DMS153 treated with DMSO at 0.1 percent for 48 hours (cell line): ENCODE measurements at regions not wholly inside any gene's neighbourhood (a gene's known extent, or its start where the extent isn't known, plus 50 kb on each side); places are given as distances from the start of the nearest gene placed in this dataset.

ENCODE experiments used
- DNase-seq: peaks from one replicate; lab custom pipeline; 2025; ENCODE audit not compliant: unreplicated experiment; lab: John Stamatoyannopoulos, UW

- no peak for DNase-seq
These were observed 219.3 kb upstream of the SH3BP4 start for GRCh38 chr2:234732404-234733092.

- no peak for DNase-seq
These were observed 220.6 kb upstream of the SH3BP4 start for GRCh38 chr2:234731236-234731635.

- DNase-seq = peak; percentile 14
These were observed 221.7 kb upstream of the SH3BP4 start for GRCh38 chr2:234730066-234730640.

GRCh38 chr2:234725528-234726264 is 226.1 kb upstream of the SH3BP4 start:
- DNase-seq = no peak

GRCh38 chr2:234724850-234725249 is 227.0 kb upstream of the SH3BP4 start:
- DNase-seq = no peak

GRCh38 chr2:234723400-234723799 is 226.5 kb upstream of the ARL4C start:
- no peak for DNase-seq

- DNase-seq = no peak
These were observed 225.3 kb upstream of the ARL4C start for GRCh38 chr2:234722176-234722575.

GRCh38 chr2:234719116-234719716 is 222.3 kb upstream of the ARL4C start:
- no peak for DNase-seq

- no peak for DNase-seq
These were observed 219.4 kb upstream of the ARL4C start for GRCh38 chr2:234716271-234716670.

GRCh38 chr2:234715671-234716250 is 218.9 kb upstream of the ARL4C start:
- no peak for DNase-seq

- DNase-seq = no peak
These were observed 217.8 kb upstream of the ARL4C start for GRCh38 chr2:234714711-234715110.

- no peak for DNase-seq
These were observed 215.6 kb upstream of the ARL4C start for GRCh38 chr2:234712421-234712935.

- no peak for DNase-seq
These were observed 214.4 kb upstream of the ARL4C start for GRCh38 chr2:234711308-234711707.

GRCh38 chr2:234710587-234710986 is 213.7 kb upstream of the ARL4C start:
- DNase-seq = no peak

GRCh38 chr2:234710066-234710465 is 213.2 kb upstream of the ARL4C start:
- DNase-seq = no peak

GRCh38 chr2:234708717-234709116 is 211.8 kb upstream of the ARL4C start:
- DNase-seq = no peak

GRCh38 chr2:234708091-234708683 is 211.3 kb upstream of the ARL4C start:
- DNase-seq = no peak

GRCh38 chr2:234706086-234706485 is 209.2 kb upstream of the ARL4C start:
- no peak for DNase-seq

GRCh38 chr2:234705108-234705507 is 208.2 kb upstream of the ARL4C start:
- no peak for DNase-seq

GRCh38 chr2:234703258-234703657 is 206.4 kb upstream of the ARL4C start:
- no peak for DNase-seq

GRCh38 chr2:234702731-234703225 is 205.9 kb upstream of the ARL4C start:
- DNase-seq = no peak
